ENCODE measurements at regions not wholly inside any gene's neighbourhood (a gene's known extent, or its start where the extent isn't known, plus 50 kb on each side); places are given as distances from the start of the nearest gene placed in this dataset.

GRCh38 chr13:76790980-76791819, 95.0 kb downstream of the KCTD12 start:
- no peak for ATAC-seq (replicated peaks in 1 of 4)
- Histone ChIP-seq H3K27me3 (replicated peaks in 1 of 2; ENCODE audit: control insufficient read depth in 2 of 2, extremely low read depth in 1 of 2, insufficient read depth in 2 of 2, low read length in 1 of 2) (no peaks in the 10 kb centered on the region), H3K4me1 (ENCODE audit: control insufficient read depth in 1 of 2, extremely low read depth in 1 of 2, insufficient read depth in 2 of 2, low read length in 2 of 2) (no peaks in the 10 kb centered on the region), H3K36me3 (ENCODE audit: control insufficient read depth in 2 of 2, extremely low read depth in 1 of 2, insufficient read depth in 1 of 2, low read length in 1 of 2) (no peaks in the 10 kb centered on the region), H3K27ac (ENCODE audit: low read length) (no peak overlapping the region), H3K9me3 (no peaks in the 10 kb centered on the region), H3K4me3 (ENCODE audit: control insufficient read depth in 1 of 2, extremely low read depth in 1 of 2, low read length in 1 of 2) (no peak overlapping the region)
- no peak overlapping the region for H3K4me3 Mint-ChIP-seq
- no peak overlapping the region for H3K27ac Mint-ChIP-seq
- ChIA-PET POLR2A (no interaction called here), CTCF (no interaction called here)
- DNase-seq, result no peak
- WGBS (ENCODE audit: insufficient coverage), result 87% methylated on average over 7 of the region's 10 CpGs
- no peaks in the 10 kb centered on the region for H3K36me3 Mint-ChIP-seq
- peaks cover 0 to 8% of the 10 kb centered on the region in 2 donors for H3K27me3 Mint-ChIP-seq
- H3K9me3 Mint-ChIP-seq, result peaks cover 0 to 3% (median 0%) of the 10 kb centered on the region in 3 donors
- no peaks in the 10 kb centered on the region for H3K4me1 Mint-ChIP-seq

DNA sequence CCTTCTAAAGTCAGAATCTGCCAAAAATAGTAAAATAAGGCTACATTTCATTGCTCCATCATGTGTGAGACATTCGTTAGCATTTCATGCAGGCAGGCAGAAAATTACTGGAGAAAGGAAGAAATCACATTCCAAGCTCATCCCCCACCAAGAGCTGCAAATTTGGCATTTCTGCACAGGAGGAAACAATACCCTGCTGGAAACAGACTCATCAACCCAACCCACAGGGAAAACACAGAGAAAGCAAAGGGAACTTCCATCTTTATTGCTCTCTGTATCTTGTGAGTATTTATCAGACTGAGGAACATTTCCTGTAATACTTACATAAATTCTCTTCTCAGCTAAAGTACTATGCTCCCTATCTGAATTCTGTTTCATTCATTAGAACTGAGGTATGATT, 95.7 kb downstream of the KCTD12 start:
- no peaks in the 10 kb centered on the region for H3K36me3 ChIP-seq (ENCODE audit: control insufficient read depth in 2 of 2, extremely low read depth in 1 of 2, insufficient read depth in 1 of 2, low read length in 1 of 2)
- ChIA-PET POLR2A (no interaction called here), CTCF (no interaction called here)
- Mint-ChIP-seq H3K4me3 (no peak overlapping the region), H3K4me1 (no peaks in the 10 kb centered on the region), H3K9me3 (peaks cover 0 to 10% (median 0%) of the 10 kb centered on the region in 3 donors), H3K27me3 (peaks cover 0 to 6% of the 10 kb centered on the region in 2 donors), H3K27ac (no peak overlapping the region), H3K36me3 (no peaks in the 10 kb centered on the region)
- no peaks in the 10 kb centered on the region for H3K9me3 ChIP-seq
- H3K27ac ChIP-seq (ENCODE audit: low read length), result no peak overlapping the region
- H3K27me3 ChIP-seq (replicated peaks in 1 of 2; ENCODE audit: control insufficient read depth in 2 of 2, extremely low read depth in 1 of 2, insufficient read depth in 2 of 2, low read length in 1 of 2), result no peaks in the 10 kb centered on the region
- DNase-seq (no peak), ATAC-seq (replicated peaks in 1 of 4) (no peak)
- H3K4me3 ChIP-seq (ENCODE audit: control insufficient read depth in 1 of 2, extremely low read depth in 1 of 2, low read length in 1 of 2), result no peak overlapping the region
- 80% methylated on average over 1 of the region's 1 CpG for WGBS (ENCODE audit: insufficient coverage)
- no peaks in the 10 kb centered on the region for H3K4me1 ChIP-seq (ENCODE audit: control insufficient read depth in 1 of 2, extremely low read depth in 1 of 2, insufficient read depth in 2 of 2, low read length in 2 of 2)

DNA sequence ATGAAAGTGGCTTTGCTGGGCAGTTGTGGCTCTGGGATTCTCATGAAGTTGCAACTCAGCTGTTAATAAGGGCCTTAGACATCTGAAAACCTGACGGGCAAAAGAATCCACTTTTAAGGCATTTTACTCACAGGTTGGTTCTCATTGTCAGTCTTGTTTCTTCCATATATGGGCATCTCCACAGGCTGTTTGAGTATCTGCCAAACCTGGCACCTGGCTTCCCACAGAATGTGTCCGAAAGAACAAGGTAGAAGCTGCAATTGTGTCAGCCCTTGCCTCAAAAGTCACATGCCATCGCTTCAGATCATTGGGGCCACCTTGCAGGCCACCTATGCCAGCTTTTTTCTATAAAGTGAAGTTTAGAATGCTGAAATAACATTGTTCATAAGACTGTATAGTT, 102.4 kb downstream of the KCTD12 start:
- Mint-ChIP-seq H3K27me3 (peaks cover 0 to 11% of the 10 kb centered on the region in 2 donors), H3K9me3 (peaks cover 0 to 17% (median 0%) of the 10 kb centered on the region in 3 donors), H3K27ac (no peak overlapping the region), H3K4me3 (no peak overlapping the region), H3K4me1 (no peaks in the 10 kb centered on the region), H3K36me3 (no peaks in the 10 kb centered on the region)
- H3K4me1 ChIP-seq (ENCODE audit: control insufficient read depth in 1 of 2, extremely low read depth in 1 of 2, insufficient read depth in 2 of 2, low read length in 2 of 2), result no peaks in the 10 kb centered on the region
- H3K9me3 ChIP-seq, result no peaks in the 10 kb centered on the region
- peaks cover 0 to 3% of the 10 kb centered on the region in 2 experiments for H3K27me3 ChIP-seq (replicated peaks in 1 of 2; ENCODE audit: control insufficient read depth in 2 of 2, extremely low read depth in 1 of 2, insufficient read depth in 2 of 2, low read length in 1 of 2)
- ATAC-seq (replicated peaks in 1 of 4), result no peak
- 45% methylated on average over 2 of the region's 3 CpGs for WGBS (ENCODE audit: insufficient coverage)
- CTCF ChIA-PET, result no interaction called here
- no peak for DNase-seq
- H3K36me3 ChIP-seq (ENCODE audit: control insufficient read depth in 2 of 2, extremely low read depth in 1 of 2, insufficient read depth in 1 of 2, low read length in 1 of 2), result no peaks in the 10 kb centered on the region
- no peak overlapping the region for H3K27ac ChIP-seq (ENCODE audit: low read length)
- POLR2A ChIA-PET, result no interaction called here
- H3K4me3 ChIP-seq (ENCODE audit: control insufficient read depth in 1 of 2, extremely low read depth in 1 of 2, low read length in 1 of 2), result no peak overlapping the region

- Histone ChIP-seq H3K4me1 (ENCODE audit: control insufficient read depth in 1 of 2, extremely low read depth in 1 of 2, insufficient read depth in 2 of 2, low read length in 2 of 2) (peaks cover 0 to 3% of the 10 kb centered on the region in 2 experiments), H3K4me3 (ENCODE audit: control insufficient read depth in 1 of 2, extremely low read depth in 1 of 2, low read length in 1 of 2) (no peak overlapping the region), H3K27ac (ENCODE audit: low read length) (no peak overlapping the region), H3K27me3 (replicated peaks in 1 of 2; ENCODE audit: control insufficient read depth in 2 of 2, extremely low read depth in 1 of 2, insufficient read depth in 2 of 2, low read length in 1 of 2) (peaks cover 0 to 2% of the 10 kb centered on the region in 2 experiments), H3K36me3 (ENCODE audit: control insufficient read depth in 2 of 2, extremely low read depth in 1 of 2, insufficient read depth in 1 of 2, low read length in 1 of 2) (no peaks in the 10 kb centered on the region), H3K9me3 (no peaks in the 10 kb centered on the region)
- DNase-seq, result no peak
- Mint-ChIP-seq H3K27ac (no peak overlapping the region), H3K27me3 (peaks cover 4 to 6% of the 10 kb centered on the region in 2 donors), H3K36me3 (no peaks in the 10 kb centered on the region), H3K4me1 (no peaks in the 10 kb centered on the region), H3K9me3 (no peaks in the 10 kb centered on the region), H3K4me3 (no peak overlapping the region)
- ChIA-PET POLR2A (no interaction called here), CTCF (no interaction called here)
- no peak for ATAC-seq (replicated peaks in 1 of 4)
These were observed 107.4 kb downstream of the KCTD12 start for GRCh38 chr13:76778853-76779252.

- Histone ChIP-seq H3K27ac (ENCODE audit: low read length) (no peak overlapping the region), H3K36me3 (ENCODE audit: control insufficient read depth in 2 of 2, extremely low read depth in 1 of 2, insufficient read depth in 1 of 2, low read length in 1 of 2) (no peaks in the 10 kb centered on the region), H3K27me3 (replicated peaks in 1 of 2; ENCODE audit: control insufficient read depth in 2 of 2, extremely low read depth in 1 of 2, insufficient read depth in 2 of 2, low read length in 1 of 2) (no peaks in the 10 kb centered on the region), H3K4me1 (ENCODE audit: control insufficient read depth in 1 of 2, extremely low read depth in 1 of 2, insufficient read depth in 2 of 2, low read length in 2 of 2) (peaks cover 0 to 3% of the 10 kb centered on the region in 2 experiments), H3K4me3 (ENCODE audit: control insufficient read depth in 1 of 2, extremely low read depth in 1 of 2, low read length in 1 of 2) (no peak overlapping the region), H3K9me3 (no peaks in the 10 kb centered on the region)
- ChIA-PET POLR2A (no interaction called here), CTCF (no interaction called here)
- DNase-seq (no peak), ATAC-seq (replicated peaks in 1 of 4) (no peak)
- H3K4me1 Mint-ChIP-seq, result no peaks in the 10 kb centered on the region
- H3K27me3 Mint-ChIP-seq, result peaks cover 4 to 6% of the 10 kb centered on the region in 2 donors
- H3K27ac Mint-ChIP-seq, result no peak overlapping the region
- H3K36me3 Mint-ChIP-seq, result no peaks in the 10 kb centered on the region
- no peaks in the 10 kb centered on the region for H3K9me3 Mint-ChIP-seq
- H3K4me3 Mint-ChIP-seq, result no peak overlapping the region
- WGBS (ENCODE audit: insufficient coverage), result no CpG with 5 or more reads among the region's 1 CpG
These were observed 109.1 kb downstream of the KCTD12 start for GRCh38 chr13:76777096-76777495.

- Histone ChIP-seq H3K27me3 (replicated peaks in 1 of 2; ENCODE audit: control insufficient read depth in 2 of 2, extremely low read depth in 1 of 2, insufficient read depth in 2 of 2, low read length in 1 of 2) (no peaks in the 10 kb centered on the region), H3K36me3 (ENCODE audit: control insufficient read depth in 2 of 2, extremely low read depth in 1 of 2, insufficient read depth in 1 of 2, low read length in 1 of 2) (no peaks in the 10 kb centered on the region), H3K4me1 (ENCODE audit: control insufficient read depth in 1 of 2, extremely low read depth in 1 of 2, insufficient read depth in 2 of 2, low read length in 2 of 2) (peaks cover 0 to 6% of the 10 kb centered on the region in 2 experiments), H3K27ac (ENCODE audit: low read length) (no peak overlapping the region), H3K9me3 (no peaks in the 10 kb centered on the region), H3K4me3 (ENCODE audit: control insufficient read depth in 1 of 2, extremely low read depth in 1 of 2, low read length in 1 of 2) (no peak overlapping the region)
- Mint-ChIP-seq H3K4me1 (peaks cover 0 to 3% (median under 1%) of the 10 kb centered on the region in 3 donors), H3K27ac (no peak overlapping the region), H3K36me3 (no peaks in the 10 kb centered on the region), H3K9me3 (no peaks in the 10 kb centered on the region), H3K27me3 (peaks cover 0 to 4% of the 10 kb centered on the region in 2 donors), H3K4me3 (no peak overlapping the region)
- POLR2A ChIA-PET, result no interaction called here
- ATAC-seq (replicated peaks in 1 of 4), result no peak
- no peak for DNase-seq
- WGBS (ENCODE audit: insufficient coverage), result 100% methylated on average over 1 of the region's 3 CpGs
- CTCF ChIA-PET, result no interaction called here
These were observed 111.0 kb downstream of the KCTD12 start for GRCh38 chr13:76775088-76775740.
